A673 (cell line): ENCODE measurements at regions not wholly inside any gene's neighbourhood (a gene's known extent, or its start where the extent isn't known, plus 50 kb on each side); places are given as distances from the start of the nearest gene placed in this dataset.

Experiments used
- EZH2 ChIP-seq: fragments of 200-600 bp; sonication (generic); IDR thresholded peaks from 2 replicates; pipeline ENCODE4 v1.6.1; 2017; ENCODE audit warnings: borderline replicate concordance, low read depth, mild to moderate bottlenecking, mixed read lengths, antibody characterized with exemption, low read length; ENCODE audit not compliant: poor library complexity, severe bottlenecking
- TF ChIP-seq, protein P1 (sequence below): fragments of 300-800, 200-600 bp; sonication (generic); conservative IDR thresholded peaks from 2 replicates; pipeline ENCODE4 v1.5.1; 2017; ENCODE audit warnings: low read depth, mild to moderate bottlenecking, antibody characterized with exemption, low read length, moderate library complexity, mixed read lengths

DNA sequence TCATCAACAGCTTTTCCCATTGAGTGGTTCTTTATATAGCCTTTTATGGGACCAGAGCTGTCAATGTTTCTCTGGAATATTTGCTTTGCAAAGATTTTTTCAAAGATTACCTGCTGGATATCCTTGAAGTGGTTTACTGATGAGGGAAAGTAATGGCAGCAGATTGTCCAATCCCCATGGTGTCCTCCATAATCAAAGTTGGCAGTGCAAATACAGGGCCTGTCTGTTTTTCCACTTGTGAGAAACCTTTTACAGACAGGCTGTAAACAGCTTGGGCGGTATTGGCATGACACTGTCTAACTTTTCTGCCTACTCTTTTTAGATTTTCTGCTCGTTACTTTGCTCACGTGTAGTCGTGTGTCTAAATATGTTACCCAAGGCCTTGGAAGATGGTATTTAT, 641.9 kb upstream of the NR3C2 start:
- TF ChIP-seq, protein P1, sequence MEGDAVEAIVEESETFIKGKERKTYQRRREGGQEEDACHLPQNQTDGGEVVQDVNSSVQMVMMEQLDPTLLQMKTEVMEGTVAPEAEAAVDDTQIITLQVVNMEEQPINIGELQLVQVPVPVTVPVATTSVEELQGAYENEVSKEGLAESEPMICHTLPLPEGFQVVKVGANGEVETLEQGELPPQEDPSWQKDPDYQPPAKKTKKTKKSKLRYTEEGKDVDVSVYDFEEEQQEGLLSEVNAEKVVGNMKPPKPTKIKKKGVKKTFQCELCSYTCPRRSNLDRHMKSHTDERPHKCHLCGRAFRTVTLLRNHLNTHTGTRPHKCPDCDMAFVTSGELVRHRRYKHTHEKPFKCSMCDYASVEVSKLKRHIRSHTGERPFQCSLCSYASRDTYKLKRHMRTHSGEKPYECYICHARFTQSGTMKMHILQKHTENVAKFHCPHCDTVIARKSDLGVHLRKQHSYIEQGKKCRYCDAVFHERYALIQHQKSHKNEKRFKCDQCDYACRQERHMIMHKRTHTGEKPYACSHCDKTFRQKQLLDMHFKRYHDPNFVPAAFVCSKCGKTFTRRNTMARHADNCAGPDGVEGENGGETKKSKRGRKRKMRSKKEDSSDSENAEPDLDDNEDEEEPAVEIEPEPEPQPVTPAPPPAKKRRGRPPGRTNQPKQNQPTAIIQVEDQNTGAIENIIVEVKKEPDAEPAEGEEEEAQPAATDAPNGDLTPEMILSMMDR: no peak
- TF ChIP-seq EZH2: no peak
